CD4-positive, alpha-beta T cell treated with Interleukin-17A for 1 hour (primary cell): ENCODE measurements at regions not wholly inside any gene's neighbourhood (a gene's known extent, or its start where the extent isn't known, plus 50 kb on each side); places are given as distances from the start of the nearest gene placed in this dataset.
"Not testable (repeated sequence)": the region's sequence is repeated elsewhere in the genome, so short reads cannot be mapped to it uniquely, and the experiment has no call there.

ENCODE experiments used
- DNase-seq: peaks from one replicate; pipeline ENCODE4 v3.0.0-alpha.2; 2020

GRCh38 chr20:59466107-59466815 is 138.1 kb upstream of the PHACTR3 start:
- no peak for DNase-seq

DNA sequence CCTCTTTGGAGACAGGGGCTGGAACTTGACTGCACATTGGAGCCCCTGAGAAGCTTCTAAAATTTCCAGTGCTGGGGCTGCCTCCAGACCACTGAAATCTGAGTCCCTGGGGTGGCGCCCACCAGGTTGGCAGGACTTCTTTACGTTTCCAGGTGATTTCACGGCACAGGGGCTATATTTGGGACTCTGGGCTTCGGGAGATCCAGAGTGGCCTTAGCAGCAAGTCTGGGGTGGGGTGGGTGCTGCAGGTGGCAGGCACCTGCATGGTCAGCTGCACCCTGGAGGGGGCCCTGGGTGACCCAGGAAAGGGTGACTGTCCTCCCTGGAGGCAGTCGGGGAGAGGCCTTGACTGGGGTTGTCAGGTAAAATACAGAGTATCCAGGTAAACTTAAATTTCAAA is 135.5 kb upstream of the PHACTR3 start:
- no peak for DNase-seq

GRCh38 chr20:59469267-59470252 is 134.8 kb upstream of the PHACTR3 start:
- no peak for DNase-seq

DNA sequence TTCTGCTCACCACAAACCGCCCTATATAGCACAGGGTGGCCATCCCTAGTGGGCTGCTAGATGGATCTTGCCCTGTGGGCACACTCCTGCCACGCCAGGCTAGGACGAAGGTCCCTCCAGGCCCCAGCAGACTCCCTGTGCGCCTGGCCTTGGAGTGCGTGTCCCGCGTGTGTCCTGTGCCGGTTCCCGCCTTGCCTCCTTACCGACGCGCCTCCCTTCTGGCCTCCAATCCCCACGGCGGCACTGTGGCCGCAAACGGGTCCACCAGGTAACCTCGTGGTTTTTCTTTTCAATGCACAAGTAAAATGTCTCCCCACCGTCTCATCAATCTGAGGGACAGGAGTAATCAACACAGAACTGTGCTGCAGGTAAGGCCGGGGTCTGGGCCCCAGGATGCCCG is 133.8 kb upstream of the PHACTR3 start:
- no peak for DNase-seq

- DNase-seq: no peak
These were observed 132.5 kb upstream of the PHACTR3 start for GRCh38 chr20:59471653-59472421.

- no peak for DNase-seq
These were observed 130.6 kb upstream of the PHACTR3 start for GRCh38 chr20:59473742-59474141.

- DNase-seq: no peak
These were observed 123.3 kb upstream of the PHACTR3 start for GRCh38 chr20:59481067-59481466.

DNA sequence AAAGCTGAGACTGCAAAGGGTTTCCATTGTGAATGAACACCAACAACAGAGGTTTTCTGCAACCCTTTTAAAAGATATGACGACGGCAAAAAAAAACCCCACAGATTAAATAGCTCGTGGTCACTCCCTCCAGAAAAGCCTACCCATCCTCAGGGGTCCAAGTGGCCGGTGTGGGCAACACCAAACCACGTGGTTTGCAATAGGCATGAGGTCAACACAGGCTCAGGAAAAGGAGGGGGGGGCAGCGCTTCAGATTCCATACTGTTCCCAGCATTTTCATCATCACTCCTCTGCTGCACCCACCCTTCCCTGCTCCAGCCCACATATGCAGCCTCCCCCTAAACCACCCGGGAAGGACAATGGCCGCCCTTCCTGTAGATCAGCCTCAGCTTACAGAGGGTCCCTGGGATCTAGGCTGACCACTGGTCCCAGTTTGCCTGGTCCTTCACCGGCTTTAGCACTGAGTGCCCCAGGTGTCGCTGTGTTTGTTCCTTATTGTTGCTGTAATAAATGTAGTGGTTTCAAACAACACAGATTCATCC is 122.8 kb upstream of the PHACTR3 start:
- no peak for DNase-seq

GRCh38 chr20:59482351-59483187 is 121.8 kb upstream of the PHACTR3 start:
- no peak for DNase-seq

DNA sequence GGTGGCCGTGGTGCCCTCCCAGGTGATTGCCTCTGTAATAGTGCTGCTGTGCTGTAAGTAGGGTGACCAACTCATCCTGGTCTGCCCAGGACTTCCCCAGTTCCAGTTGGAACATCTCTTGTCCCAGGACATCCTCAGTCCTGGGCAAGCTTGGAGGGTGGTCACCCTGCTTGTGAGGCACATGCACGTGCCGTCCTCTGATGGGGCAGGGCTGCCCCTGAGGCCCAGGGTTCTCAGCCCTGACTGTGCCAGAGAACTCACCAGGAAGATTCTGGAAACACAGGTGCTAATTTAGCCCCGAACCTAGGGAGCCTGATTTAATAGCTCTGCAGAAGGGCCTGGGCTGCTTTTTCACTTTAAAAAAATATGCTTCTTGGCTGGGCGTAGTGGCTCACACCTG is 120.9 kb upstream of the PHACTR3 start:
- no peak for DNase-seq

DNA sequence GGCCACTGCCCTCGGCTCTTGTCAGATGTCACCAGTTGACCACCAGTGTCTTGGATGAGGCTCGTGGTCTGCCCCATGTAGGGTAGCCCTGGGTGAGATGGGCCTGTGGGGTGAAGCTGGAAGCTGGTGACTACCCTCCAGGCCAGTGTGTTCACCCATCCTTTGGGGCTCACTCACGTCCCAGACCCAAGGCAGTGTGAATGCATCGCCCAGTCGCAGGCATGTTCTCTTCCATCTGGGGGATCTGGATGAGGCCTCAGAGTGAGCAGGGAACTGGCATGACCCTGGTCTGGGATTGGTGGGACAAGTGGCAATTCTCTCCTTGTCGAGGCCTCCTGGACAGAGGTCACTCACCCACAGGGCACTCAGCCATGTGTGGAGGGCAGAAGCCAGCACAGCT is 120.1 kb upstream of the PHACTR3 start:
- DNase-seq: no peak

- no peak for DNase-seq
These were observed 118.5 kb upstream of the PHACTR3 start for GRCh38 chr20:59485576-59486454.

GRCh38 chr20:59488459-59488858 is 115.9 kb upstream of the PHACTR3 start:
- DNase-seq: not testable (repeated sequence)

DNA sequence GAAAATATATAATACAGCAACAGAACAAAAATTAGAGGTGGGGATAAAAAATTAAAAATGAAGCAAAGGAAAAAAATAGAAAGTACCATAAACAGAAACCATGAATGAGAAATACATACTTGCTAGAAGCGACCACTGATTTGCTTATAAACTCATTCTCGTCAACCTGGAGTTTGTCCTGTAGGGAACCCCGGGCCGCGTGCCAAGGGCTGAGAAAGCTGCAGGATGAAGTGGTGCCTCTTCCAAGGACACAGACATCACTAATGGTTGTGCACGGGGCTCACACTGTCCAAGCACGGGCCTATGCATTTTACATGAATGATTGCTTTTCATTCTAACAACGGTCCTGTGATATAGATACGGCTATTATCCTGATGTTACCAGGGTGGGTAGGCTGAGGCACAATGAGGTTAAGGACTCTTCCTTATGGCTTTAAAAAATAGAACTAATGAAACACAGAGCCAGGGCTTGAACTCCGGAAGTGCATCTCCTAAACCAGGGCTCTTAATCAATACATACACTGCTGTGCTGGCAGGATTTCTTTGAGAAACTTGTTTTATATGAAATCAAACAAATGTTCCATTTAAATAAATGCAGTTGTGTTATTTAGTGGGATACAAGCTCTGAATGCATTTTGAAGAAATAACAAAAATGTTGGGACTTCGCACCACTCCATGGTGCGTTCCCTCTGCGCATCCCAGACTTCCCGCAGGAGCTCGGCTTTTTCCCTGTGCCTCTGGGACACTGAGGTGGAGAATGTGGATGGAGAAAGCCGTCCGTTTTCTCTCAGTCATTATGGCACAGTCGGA is 113.9 kb upstream of the PHACTR3 start:
- DNase-seq: not testable (repeated sequence)

DNA sequence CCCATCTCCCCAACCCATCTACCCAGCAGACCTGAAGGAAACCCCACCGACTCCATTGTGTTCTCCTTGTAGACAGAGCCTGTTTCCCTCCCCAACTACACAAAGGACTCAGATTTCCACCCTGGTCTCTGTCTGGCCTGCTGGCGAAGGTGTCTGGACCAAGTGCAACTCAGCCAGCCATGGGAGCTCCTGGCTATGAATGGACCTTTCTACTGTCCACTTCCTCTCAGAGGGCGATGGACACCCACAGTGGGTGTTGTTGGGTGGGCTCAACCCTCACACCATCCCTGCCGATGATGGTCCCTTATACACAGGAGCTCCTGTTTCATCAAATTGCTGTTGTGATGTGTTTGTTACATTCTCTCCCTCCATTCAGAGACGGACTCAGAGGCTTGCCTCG is 112.5 kb upstream of the PHACTR3 start:
- no peak for DNase-seq

GRCh38 chr20:59493926-59494325 is 110.4 kb upstream of the PHACTR3 start:
- no peak for DNase-seq

DNA sequence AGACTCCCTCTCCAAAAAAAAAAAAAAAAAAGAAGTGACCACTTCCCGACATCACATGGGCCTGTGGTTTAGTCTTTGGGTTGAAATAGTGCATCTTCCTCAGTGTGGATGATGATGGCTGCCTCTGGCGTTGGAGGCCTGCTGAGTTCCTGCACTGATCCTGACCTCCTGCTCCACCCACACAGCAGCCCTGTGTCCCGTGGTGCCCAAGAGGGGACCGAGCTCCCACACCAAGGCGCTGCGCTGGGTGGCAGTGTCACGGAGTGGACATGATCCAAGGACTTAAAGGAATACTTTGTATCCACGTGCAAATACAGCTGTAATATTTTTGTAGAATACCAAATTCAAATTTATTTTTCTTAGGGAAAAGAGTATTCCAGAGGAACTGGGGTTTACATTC is 109.2 kb upstream of the PHACTR3 start:
- DNase-seq: no peak

GRCh38 chr20:59495894-59496510 is 108.3 kb upstream of the PHACTR3 start:
- peak; percentile 58 for DNase-seq

- no peak for DNase-seq
These were observed 106.0 kb upstream of the PHACTR3 start for GRCh38 chr20:59498291-59498690.

- DNase-seq: no peak
These were observed 104.5 kb upstream of the PHACTR3 start for GRCh38 chr20:59499863-59500262.
